K562 (cell line): ENCODE measurements at regions not wholly inside any gene's neighbourhood (a gene's known extent, or its start where the extent isn't known, plus 50 kb on each side); places are given as distances from the start of the nearest gene placed in this dataset.
A peak's percentile ranks its signal among the peaks of the same experiment; 100 is the strongest.

ENCODE experiments used
- ARID1B ChIP-seq: fragments of 450-650 bp; IDR thresholded peaks from 2 replicates; pipeline ENCODE4 v1.6.1; 2016; ENCODE audit warnings: antibody characterized with exemption, mild to moderate bottlenecking, inconsistent platforms
- BACH1 ChIP-seq: fragments of 200-800 bp; sonication (Bioruptor generic); IDR thresholded peaks from 2 replicates; pipeline ENCODE4 v1.6.1; 2016; ENCODE audit warnings: missing genetic modification characterization, missing compliant biosample characterization
- FOSL1 ChIP-seq: fragments of 200-800 bp; sonication (Bioruptor generic); conservative IDR thresholded peaks from 2 replicates; pipeline ENCODE4 v1.6.1; 2016; ENCODE audit warnings: missing genetic modification characterization, missing compliant biosample characterization
- HDAC2 ChIP-seq: fragments of 450-650 bp; IDR thresholded peaks from 2 replicates; pipeline ENCODE4 v1.6.1; 2016; ENCODE audit warnings: mild to moderate bottlenecking
- JUN ChIP-seq, 2 experiments: sonication (generic) in 1 of 2; formaldehyde crosslinking in 1 of 2; IDR thresholded peaks; 2 replicates each; pipeline versions ENCODE4 v1.6.1 to v1.8.0; 2012 to 2022; ENCODE audit warnings: borderline replicate concordance in 2 of 2, mild to moderate bottlenecking in 2 of 2, improper control_type of control experiment in 1 of 2, low read depth in 1 of 2, low read length in 1 of 2, missing genetic modification reagents in 1 of 2
- MBD1 ChIP-seq: fragments of 250-450 bp; sonication (Bioruptor Pico); IDR thresholded peaks from 2 replicates; pipeline ENCODE4 v1.8.0; 2022; ENCODE audit warnings: inconsistent platforms
- MTA1 ChIP-seq: fragments of 450-650 bp; IDR thresholded peaks from 2 replicates; pipeline ENCODE4 v1.6.1; 2017; ENCODE audit warnings: borderline replicate concordance
- MTF1 ChIP-seq: fragments of 250-450 bp; sonication (Bioruptor Pico); IDR thresholded peaks from 2 replicates; pipeline ENCODE4 v1.9.0; 2021; ENCODE audit warnings: moderate library complexity, mild to moderate bottlenecking, inconsistent platforms, borderline replicate concordance
- NRF1 ChIP-seq, 2 experiments: fragments of 450-650 bp; IDR thresholded peaks in 1 of 2; conservative IDR thresholded peaks in 1 of 2; 2 replicates each; pipeline ENCODE4 v1.6.1; 2014; ENCODE audit warnings: mild to moderate bottlenecking in 2 of 2
- PHTF2 ChIP-seq: fragments of 250-450 bp; sonication (Bioruptor Pico); IDR thresholded peaks from 2 replicates; pipeline ENCODE4 v1.5.0; 2021; ENCODE audit warnings: mild to moderate bottlenecking
- SMAD3 ChIP-seq: fragments of 450-650 bp; formaldehyde crosslinking; conservative IDR thresholded peaks from 2 replicates; pipeline ENCODE4 v1.4.0; 2020; ENCODE audit warnings: mild to moderate bottlenecking
- SMARCE1 ChIP-seq: fragments of 450-650 bp; IDR thresholded peaks from 2 replicates; pipeline ENCODE4 v1.7.1; 2016; ENCODE audit warnings: mild to moderate bottlenecking
- THAP12 ChIP-seq: fragments of 250-450 bp; sonication (Bioruptor Pico); IDR thresholded peaks from 2 replicates; pipeline ENCODE4 v1.9.0; 2021; ENCODE audit warnings: mild to moderate bottlenecking, inconsistent platforms
- ZNF316 ChIP-seq: fragments of 450-650 bp; IDR thresholded peaks from 2 replicates; pipeline ENCODE4 v1.6.1; 2016

- TF ChIP-seq MBD1 (no peak), THAP12 (no peak), BACH1 (no peak), MTA1 (no peak), PHTF2 (CRISPR knock-in tag) (no peak), FOSL1 (tag) (peak; percentile 81), JUN (IDR thresholded peaks at IDR 0.05; ENCODE audit: borderline replicate concordance, low read depth, low read length) (0 out of 2 replicates have a peak, but pooled peaks have one; percentile 33), JUN (CRISPR knock-in tag; IDR thresholded peaks at IDR 0.05; ENCODE audit: borderline replicate concordance) (no peak), SMARCE1 (0 out of 2 replicates have a peak, but pooled peaks have one; percentile 21), MTF1 (CRISPR knock-in tag) (no peak), HDAC2 (no peak), SMAD3 (CRISPR knock-in tag) (no peak), ZNF316 (peak; percentile 9; the same call in 1 of the 2 replicates), ARID1B (peak; percentile 27; the same call in 1 of the 2 replicates), NRF1 (conservative IDR thresholded peaks at IDR 0.05 in 1 of 2, IDR thresholded peaks at IDR 0.05 in 1 of 2) (no peak)
These were observed 172.8 kb upstream of the ARG1 start (continued) for GRCh38 chr6:131400054-131400778.
